ENCODE measurements at regions not wholly inside any gene's neighbourhood (a gene's known extent, or its start where the extent isn't known, plus 50 kb on each side); places are given as distances from the start of the nearest gene placed in this dataset.
A peak's percentile ranks its signal among the peaks of the same experiment; 100 is the strongest.

GRCh38 chr15:66943456-66944095, 121.8 kb upstream of the SMAD3 start:
- no peak for TF ChIP-seq CTCF (IDR thresholded peaks at IDR 0.05; ENCODE audit: low read depth, low read length)
- no peak overlapping the region for H3K4me3 ChIP-seq (ENCODE audit: low read depth, low read length)

DNA sequence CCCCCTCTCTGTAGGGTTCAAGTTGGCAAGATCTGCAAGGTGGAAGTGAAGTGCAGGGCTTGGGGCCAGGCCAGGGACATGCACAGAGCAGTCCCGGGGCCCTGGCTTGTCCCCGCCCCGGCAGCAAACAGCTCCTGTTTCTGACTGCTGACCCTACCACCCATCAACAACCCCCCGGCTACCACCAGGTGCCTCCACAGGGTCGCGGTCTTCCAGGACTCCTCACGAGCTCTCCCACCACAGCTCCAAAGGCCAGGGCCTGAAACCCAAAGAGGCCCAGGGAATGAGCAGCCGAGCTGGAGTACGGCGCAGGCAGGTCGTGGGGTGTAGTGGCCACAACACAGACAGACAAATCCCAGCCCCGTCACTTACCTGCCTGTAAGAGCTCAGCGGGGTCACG, 121.3 kb upstream of the SMAD3 start:
- H3K4me3 ChIP-seq (ENCODE audit: low read depth, low read length) = no peak overlapping the region
- no peak for TF ChIP-seq CTCF (IDR thresholded peaks at IDR 0.05; ENCODE audit: low read depth, low read length)

GRCh38 chr15:66945286-66945685, 120.1 kb upstream of the SMAD3 start:
- TF ChIP-seq CTCF (IDR thresholded peaks at IDR 0.05; ENCODE audit: low read depth, low read length) = no peak
- H3K4me3 ChIP-seq (ENCODE audit: low read depth, low read length) = no peak overlapping the region

GRCh38 chr15:66945842-66946241, 119.6 kb upstream of the SMAD3 start:
- no peak for TF ChIP-seq CTCF (IDR thresholded peaks at IDR 0.05; ENCODE audit: low read depth, low read length)
- no peak overlapping the region for H3K4me3 ChIP-seq (ENCODE audit: low read depth, low read length)

- TF ChIP-seq CTCF (IDR thresholded peaks at IDR 0.05; ENCODE audit: low read depth, low read length) = peak; percentile 61
- no peak overlapping the region for H3K4me3 ChIP-seq (ENCODE audit: low read depth, low read length)
Observed at GRCh38 chr15:66946578-66947164, 118.7 kb upstream of the SMAD3 start.

- no peak for TF ChIP-seq CTCF (IDR thresholded peaks at IDR 0.05; ENCODE audit: low read depth, low read length)
Observed at GRCh38 chr15:66947471-66947870, 117.9 kb upstream of the SMAD3 start.

GRCh38 chr15:66948294-66948693, 117.1 kb upstream of the SMAD3 start:
- no peak overlapping the region for H3K4me3 ChIP-seq (ENCODE audit: low read depth, low read length)
- TF ChIP-seq CTCF (IDR thresholded peaks at IDR 0.05; ENCODE audit: low read depth, low read length) = no peak

More at GRCh38 chr15:66947471-66947870, 117.9 kb upstream of the SMAD3 start:
- no peak overlapping the region for H3K4me3 ChIP-seq (ENCODE audit: low read depth, low read length)

All from WI38 (cell line).